ENCODE measurements at regions not wholly inside any gene's neighbourhood (a gene's known extent, or its start where the extent isn't known, plus 50 kb on each side); places are given as distances from the start of the nearest gene placed in this dataset.

DNA sequence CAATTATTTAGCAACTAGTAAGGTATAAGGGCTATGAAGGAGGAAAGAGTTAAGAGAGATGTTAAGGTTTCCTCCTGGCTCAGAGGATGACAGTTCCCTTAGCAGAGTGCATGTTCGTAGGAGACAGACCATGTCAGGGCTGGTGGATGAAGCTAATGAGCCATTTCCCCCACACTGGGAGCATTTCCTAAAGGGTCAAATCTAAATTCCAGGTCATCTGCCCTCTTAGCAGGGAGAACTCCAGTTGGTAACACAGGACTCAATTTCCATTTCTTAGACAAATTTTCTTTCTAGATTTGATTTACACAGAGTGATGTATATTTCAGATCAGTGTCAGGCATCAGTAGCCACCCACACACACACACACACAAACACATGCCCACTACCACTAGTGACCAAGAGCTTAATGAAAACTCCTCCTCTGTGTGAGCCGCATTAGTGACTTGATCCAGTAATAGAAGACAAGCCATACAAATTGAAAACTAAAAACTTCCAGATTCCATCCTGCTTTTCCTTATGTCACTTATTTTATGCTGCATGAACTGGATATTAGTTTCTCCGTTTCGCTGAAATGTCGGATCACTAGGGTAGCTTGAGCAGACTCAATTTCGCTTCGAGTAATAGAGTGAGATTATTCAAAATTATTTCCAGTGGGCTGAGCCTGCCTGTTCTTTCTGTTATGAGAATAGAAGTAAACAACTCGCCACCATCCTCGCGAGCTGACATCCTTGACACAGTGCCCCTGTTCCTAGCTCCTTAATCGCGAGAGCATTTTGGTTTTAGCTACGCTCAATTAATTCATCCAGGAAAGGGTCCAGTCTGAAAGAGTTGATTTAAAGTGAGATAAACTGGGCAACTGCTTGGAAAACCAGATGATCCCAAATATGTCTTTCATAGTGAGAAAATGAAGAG, 582.6 kb downstream of the SOX6 start:
- DNase-seq (ENCODE audit: low read depth) = no peak

DNA sequence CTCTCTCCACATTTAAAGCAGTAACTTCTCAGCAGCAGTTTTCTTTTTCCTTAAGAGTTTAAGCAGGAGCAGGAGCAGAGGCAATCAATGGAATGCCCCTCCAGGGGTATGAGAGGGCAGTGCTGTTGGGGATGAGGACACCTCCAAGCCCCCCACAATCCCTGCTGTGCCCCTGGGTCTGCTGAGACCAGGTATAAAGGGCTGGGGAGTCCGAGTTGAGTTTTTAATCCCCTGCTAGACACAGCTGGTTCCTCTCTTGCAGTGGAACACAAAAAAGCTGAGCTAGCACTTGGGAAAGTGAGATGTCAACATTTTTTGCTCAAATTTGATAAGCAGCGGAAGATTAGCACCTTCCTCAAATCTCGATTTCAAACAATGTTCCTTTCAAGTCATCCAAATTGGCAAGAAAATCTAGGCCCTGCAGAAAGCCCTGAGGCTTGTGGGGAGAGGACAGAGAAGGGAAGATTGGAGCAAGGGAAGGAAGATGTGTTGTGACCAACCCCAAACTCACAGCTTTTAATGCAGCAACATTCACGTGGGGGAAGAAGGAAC, 581.9 kb downstream of the SOX6 start:
- no peak for DNase-seq (ENCODE audit: low read depth)

DNA sequence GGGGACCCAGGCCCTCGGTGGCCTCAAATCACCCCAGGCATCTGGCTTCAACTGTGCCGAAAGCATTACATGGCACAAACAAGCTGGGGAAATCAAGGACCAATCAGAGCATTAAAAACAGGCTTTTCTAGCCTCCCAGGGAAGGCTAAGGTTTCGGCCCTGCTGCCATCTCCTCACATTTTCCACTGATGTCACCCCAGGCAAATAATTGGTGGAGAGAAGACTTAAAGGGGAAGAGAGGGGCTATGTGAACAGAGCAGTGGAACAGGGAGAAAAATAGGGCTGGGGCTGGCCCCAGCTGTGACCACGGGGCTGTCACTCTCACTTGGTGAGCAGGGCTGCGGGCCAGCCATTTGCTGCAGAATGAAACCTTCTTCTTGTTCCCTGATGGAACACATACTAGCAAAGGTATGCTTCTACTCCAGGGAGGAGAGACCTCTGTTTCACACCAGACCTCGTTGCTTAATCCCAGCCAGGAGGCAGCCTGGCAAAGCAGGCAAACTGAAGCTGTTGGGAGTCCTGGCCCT, 581.3 kb downstream of the SOX6 start:
- DNase-seq (ENCODE audit: low read depth) = peak; percentile 47

DNA sequence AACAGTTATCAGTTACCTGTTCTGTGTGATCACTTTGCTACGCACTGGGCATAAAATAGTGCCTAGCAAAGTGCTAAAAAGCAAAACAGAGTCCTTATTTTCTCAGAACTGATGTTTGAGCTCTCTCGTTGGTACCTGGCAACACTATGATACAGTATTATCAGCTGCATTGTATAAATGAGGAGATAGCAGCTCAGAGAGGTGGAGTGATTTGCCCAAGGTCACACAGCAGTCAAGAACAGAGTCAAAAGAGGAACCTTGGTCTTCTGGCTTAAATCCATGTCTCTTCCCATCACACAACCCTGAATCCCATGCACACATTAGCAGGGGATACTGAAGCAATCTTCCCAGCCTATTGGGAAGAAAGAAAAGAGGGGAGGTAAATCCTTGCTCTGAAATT, 580.5 kb downstream of the SOX6 start:
- no peak for DNase-seq (ENCODE audit: low read depth)

DNA sequence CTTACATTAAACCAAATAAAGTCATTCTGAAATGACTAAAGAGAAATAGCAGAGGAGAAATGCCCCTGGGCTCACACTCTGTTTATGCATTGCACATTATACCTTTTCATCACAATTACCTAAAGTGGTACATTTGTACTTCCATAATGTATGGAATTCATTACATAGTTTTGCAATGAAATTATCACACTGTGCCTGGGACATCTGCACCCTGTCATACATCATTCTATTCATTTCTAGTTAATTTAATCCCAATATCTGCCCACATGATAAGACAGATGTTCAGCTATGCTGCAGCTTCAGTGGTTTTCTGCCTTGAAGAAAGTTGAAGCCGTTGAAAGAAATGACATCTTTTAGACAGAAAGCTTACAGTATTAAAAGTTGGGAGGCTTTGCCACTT, 580.0 kb downstream of the SOX6 start:
- no peak for DNase-seq (ENCODE audit: low read depth)

DNA sequence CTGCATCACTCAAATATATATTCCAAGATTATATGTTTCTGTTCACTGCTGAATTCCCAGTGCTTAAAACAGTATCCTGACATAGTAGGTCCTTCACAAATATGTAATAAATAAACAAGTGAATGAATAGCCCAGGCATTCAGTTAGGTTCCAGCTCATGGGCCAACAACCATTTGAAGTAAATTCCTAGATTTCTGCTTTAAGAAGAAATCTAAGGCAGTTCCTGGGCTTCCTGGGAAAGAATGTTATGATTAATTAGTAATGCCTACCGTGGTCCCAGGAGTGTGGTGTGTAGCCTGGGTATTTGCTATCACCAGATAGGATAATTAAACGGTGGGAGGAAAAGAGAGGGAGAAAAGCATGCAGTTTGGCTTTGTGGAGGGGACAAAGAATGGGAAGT, 576.8 kb downstream of the SOX6 start:
- DNase-seq (ENCODE audit: low read depth) = peak; percentile 11

DNA sequence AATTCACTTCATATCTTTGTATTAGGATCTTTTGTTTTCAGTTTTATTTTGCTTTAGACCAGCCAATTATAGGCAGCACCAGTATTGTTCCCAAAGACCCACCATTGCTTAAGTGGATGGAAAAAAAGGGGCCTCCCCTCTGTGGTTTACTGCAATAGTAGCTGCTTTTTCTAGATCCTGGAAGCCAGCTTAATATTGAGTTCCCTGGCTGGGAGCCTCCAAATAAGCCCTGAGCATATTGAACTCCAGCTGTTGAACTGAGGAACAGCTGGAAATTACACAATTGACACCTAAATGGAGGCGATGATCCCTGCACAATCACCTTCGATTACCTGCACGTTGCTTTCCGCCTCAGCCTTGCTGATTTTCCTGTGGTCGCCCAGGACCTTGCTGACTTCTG, 576.0 kb downstream of the SOX6 start:
- no peak for DNase-seq (ENCODE audit: low read depth)

DNA sequence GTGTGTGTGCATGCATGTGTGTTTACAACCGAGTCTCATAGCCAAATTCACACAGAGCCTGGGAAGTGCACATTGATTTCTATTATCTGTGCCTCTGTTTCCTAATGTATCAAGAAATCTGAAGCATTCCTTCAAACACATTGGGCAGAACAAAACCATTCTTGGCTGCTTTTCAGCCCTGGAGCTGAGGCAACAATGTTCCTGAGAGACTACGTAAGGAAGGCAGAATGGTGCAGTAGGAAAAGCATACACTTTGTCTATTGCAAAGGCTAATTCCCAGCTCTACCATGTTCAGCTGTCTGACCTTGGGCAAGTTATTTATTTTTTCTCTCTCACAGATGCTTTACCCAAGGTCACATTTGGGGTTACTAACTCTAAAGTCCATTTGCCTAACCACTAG, 575.5 kb downstream of the SOX6 start:
- no peak for DNase-seq (ENCODE audit: low read depth)

DNA sequence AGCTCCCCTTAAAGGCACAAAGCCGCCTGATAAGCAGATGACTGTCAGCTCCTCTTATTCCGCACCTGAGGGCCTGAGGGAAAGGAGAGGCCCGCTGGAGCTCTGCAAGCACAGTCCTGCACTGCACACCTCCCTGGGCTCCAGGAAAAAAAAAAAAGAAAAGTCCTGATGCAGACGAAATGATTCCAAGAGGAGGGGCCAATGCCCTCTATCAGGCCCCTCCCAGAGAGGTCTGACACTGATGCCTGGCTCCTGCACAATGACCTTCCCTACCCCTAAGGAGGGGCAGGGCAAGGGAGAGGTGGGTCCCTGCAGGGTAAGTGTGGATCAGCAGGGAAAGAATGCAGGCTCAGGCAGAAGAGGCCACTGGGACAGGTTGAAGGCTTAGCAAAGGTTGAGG, 572.7 kb downstream of the SOX6 start:
- no peak for DNase-seq (ENCODE audit: low read depth)

DNA sequence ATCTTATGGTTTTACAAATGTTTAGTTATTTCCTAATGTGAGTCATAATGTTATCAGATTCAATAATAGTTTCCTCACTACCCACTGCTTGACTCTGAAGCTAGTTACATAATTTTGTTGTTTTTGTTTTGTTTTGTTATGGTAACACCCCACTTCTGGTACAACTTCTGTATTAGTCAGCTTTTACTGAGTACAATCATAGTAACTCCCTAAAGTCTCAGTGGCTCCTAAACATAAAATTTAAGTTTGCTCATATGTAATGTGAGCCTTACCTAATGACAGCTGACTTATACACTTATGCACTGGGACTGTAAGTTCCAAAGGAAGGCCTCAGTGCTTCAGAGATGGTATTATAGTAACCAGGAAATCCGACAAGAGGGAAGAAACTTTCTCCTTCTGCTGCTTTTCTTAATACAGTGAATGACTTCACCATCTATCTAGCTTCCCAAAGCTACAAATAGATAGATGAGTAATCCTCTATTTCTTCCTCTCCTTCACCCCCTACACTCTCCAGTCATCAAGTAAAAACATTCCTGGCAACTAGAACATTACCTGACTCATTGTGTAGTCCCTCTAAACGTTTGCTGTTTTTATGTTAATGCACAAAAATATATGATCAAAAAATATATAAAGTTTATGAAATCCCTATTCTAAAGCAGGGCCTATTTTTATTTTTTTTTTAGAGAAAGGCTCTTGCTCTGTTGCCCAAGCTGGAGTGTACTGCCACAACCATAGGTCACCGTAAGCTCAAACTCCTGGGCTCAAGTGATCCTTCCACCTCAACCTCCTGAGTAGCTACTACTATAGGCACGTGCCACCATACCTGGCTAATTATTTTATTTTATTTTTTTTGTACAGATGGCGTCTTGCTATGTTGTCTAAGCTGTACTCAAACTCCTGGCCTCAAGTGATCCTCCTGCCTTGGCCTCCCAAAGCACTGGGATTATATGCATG, 563.0 kb downstream of the SOX6 start:
- DNase-seq (ENCODE audit: low read depth) = peak; percentile 94

DNA sequence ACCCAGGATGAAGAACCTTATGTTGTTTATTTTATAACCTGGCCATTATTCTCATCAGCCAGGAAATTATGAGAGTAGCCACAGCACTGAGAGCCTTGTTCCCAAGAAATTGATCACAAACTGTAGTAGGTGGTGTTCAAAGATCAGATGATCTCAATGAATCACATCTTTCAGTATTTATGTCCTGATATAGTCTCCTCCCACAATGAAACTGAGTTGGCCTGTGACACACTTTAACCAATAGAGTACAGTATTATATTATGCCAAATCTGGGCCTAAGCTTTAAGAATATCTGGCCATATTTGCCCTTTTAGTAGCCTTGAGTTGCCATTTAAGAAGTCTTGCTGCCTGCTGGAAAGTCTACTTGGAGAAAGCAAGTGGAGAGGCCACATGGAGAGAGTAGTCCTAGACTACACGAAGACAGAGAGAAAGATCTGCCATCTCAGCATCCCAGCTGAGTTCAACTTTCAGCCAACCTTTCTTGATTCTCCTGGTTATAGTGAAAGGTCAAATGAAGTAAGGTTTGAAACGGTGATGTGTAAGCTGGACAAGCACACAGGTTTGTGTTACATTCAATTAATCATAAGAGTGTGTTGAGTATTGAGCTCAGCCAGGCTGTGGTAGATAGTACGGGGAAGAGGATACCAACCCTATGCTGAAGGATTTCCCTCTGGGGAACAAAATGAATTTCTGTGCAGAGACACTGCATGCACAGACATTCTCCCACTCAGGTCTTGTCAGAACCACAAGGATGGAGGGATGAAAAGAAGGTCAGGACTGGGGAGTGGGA, 561.8 kb downstream of the SOX6 start:
- DNase-seq (ENCODE audit: low read depth) = no peak

DNA sequence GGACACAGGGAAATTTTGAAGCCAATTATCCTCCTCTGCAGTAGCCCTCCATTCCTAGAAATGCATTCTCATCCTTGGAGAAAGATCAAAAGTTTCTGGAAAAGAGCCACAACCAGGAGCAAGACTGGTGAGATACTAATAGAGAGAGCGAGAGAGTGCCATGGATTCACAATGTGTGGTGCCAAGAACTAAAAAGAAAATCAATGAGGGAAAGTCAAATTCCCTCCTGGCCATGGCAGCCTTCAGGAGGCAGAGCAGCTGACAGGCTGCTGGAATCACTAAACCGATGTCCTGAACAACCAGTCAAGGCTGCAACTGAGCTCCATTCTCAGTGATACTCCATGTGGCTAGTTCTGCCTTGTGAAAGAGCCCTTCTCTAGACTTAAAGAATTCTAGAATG, 561.0 kb downstream of the SOX6 start:
- no peak for DNase-seq (ENCODE audit: low read depth)

DNA sequence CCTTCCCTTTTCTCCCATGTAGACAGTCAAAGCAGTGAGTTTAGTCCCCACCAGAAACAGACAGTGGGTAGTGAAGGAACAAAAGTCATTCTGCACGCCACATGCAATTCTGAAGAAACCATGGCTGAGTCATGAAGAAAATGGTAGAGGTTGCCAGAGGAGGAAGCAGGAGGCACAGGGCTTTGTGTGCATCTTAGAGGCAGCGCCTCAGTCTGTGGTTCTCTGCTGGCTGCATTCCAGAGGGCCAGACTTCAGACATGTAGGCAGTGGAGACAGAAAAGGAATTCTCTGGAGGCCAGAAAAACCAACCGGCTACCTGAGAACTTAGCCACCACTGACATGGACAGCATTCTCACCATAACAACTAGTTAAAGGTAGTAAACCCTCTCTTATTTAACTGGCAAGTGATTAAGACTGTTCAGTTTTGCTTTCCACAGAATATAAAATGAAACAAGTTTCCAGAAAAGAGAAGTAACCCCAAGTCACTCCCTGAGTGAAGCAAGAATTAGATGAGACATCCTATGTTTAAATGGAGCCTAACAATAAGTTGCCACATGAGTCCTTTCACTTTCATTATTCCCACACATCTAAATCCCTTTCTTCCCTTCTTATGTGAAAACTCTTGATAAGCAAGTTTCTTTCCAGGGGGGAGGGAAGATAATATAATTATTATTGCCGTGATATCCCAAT, 556.1 kb downstream of the SOX6 start:
- DNase-seq (ENCODE audit: low read depth) = peak; percentile 95

DNA sequence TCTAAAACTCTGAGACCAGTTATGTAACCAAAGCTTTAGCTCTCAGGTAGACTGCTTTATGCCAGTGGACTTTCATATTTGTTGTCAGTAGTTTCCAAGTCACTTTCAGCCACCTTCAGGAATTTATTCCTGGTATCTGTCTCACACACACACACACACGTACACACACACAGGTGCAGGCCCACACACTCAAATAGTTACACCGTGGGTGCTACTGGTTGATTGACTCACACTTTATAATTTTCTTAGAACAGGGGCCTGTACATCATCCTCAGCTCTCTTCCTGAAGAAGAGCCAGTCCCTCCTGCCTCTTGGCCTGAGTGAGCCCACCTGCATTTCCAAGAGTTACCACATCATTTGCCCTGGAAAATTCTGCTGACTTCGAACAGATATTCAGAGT, 555.2 kb downstream of the SOX6 start:
- DNase-seq (ENCODE audit: low read depth) = no peak

DNA sequence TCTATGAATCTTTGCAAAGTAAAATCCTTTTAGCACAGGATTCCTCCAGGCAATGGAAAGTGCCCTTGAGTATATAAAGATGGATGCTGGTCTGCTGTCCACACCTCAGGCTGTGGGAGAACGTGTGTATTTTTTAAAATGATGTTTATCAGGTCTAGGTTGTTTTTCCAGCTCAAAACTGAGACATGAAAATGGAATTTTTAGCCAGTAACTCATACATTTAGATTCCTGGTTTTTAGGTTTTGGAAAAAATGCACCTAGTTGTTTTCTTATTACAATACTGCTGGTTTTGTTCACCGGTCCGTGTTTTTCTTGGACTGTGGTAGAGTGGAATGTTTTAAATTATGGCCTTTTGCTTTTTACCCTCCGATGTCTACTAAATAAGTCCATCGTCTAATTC, 554.7 kb downstream of the SOX6 start:
- peak; percentile 17 for DNase-seq (ENCODE audit: low read depth)

DNA sequence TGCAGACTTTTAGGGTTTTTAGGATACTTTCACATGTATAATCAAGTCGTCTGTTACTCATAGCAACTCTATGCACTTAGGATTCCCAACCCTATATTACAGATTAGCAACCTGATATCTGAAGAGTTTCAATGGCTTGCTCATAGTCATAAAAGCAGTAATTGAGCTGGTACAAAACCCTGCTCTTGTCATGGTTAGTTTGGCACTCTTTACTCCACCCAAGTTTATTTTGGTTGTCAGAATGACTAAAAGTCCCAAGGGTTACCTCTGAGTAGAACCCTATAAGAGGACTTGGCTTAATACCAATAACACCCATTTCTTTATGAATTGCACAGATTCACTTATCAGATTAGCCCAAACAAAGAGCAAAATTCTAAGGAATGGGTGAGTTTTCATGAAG, 550.6 kb downstream of the SOX6 start:
- DNase-seq (ENCODE audit: low read depth) = no peak

DNA sequence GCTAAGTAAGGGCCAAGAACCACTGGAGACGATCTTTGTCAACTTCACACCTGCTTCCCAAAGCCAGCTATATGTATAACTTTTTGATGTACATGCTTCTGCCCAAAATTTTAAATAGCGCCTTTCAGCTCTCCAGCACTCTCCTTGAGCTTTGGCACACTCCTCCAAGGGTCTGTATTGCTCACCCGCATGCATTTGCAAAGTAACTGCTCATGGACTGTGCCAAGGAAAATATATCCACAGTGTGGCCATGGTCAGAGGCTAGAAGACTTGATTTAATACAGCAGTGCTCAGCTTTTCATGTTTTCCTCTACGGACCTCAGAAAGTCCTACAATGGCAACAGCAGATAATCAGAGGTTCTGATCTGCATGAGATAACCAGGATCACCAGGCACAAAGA, 550.1 kb downstream of the SOX6 start:
- no peak for DNase-seq (ENCODE audit: low read depth)

DNA sequence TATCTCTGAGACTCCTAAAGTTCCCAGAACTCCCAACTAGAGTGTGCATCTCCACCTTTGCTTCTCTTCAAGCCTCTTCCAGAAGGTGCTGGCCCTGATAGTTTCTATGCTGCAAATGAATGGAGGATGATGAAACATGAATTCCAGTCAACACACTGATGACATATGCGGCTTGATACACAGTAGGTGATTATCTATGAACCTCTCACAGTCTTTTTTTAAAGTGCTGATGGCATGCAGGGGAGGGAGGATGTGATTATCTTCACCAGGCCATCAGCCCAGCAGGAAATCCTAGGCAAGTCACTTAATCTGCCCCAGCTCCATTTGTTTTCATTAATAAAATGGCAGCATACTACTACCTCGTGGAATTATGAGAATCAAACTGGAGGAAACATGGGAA, 548.5 kb downstream of the SOX6 start:
- DNase-seq (ENCODE audit: low read depth) = peak; percentile 67

DNA sequence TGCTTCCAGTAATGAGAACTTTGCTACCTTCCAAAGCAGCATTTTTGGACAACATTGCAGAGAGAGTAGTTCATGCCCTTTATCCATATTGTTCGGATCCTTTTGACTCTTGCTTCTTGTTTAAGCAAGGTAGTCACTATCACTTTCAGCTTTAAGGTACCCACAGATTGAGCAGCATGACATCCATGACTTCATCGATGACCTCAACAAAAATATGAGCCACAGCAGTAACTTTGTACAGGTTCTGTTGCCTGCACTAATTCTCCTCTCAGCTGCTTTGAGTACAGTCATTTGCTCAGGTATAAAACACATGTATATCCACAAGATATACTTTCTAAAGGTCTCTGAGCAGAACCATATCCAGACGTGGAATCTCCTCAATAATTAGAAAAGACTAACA, 546.3 kb downstream of the SOX6 start:
- no peak for DNase-seq (ENCODE audit: low read depth)

DNA sequence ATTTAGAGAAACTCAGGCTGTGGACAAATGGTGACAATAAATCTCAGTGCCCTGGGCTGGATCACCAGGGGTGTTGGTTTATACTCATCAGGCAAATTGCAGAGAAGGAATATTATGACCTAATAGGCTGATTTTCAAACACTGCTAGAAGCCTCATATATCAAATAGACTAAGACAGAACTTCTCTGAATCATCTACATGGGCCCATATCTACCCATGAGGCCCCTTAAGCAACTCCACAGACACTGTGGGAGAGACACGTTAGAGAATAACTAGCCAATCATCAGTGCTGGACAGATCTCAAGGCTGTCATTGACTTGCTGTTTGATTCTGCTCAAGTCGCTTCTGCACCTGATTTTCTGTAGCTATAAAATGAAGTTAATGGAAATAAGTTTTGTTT, 545.8 kb downstream of the SOX6 start:
- DNase-seq (ENCODE audit: low read depth) = peak; percentile 83
